ENCODE measurements at regions not wholly inside any gene's neighbourhood (a gene's known extent, or its start where the extent isn't known, plus 50 kb on each side); places are given as distances from the start of the nearest gene placed in this dataset.

GRCh38 chr5:62208218-62208852 lies 97.7 kb upstream of the KIF2A start:
- no peak for TF ChIP-seq YY1 (IDR thresholded peaks at IDR 0.05; ENCODE audit: insufficient read depth, insufficient read length)
- TF ChIP-seq SUZ12 (IDR thresholded peaks at IDR 0.05; ENCODE audit: extremely low read depth, insufficient read depth, insufficient read length), result no peak
- no peak for TF ChIP-seq ZNF274 (IDR thresholded peaks at IDR 0.05; ENCODE audit: low read depth, low read length)

Measured in NT2/D1 (cell line).